ENCODE measurements at regions not wholly inside any gene's neighbourhood (a gene's known extent, or its start where the extent isn't known, plus 50 kb on each side); places are given as distances from the start of the nearest gene placed in this dataset.

GRCh38 chr7:15105711-15106110, 203.2 kb upstream of the DGKB start:
- no peaks in the 10 kb centered on the region for H3K9me3 ChIP-seq
- H3K36me3 ChIP-seq, result no peaks in the 10 kb centered on the region
- no peak overlapping the region for H3K27ac ChIP-seq
- no peak for DNase-seq
- H3K4me3 ChIP-seq, result no peak overlapping the region
- WGBS, 5 donors, result 56 to 79% (median 69%) methylated on average over 3 of the region's 3 CpGs
- intact Hi-C loops (cut with DNase I; ENCODE audit: low total_unique reads), result no loop called here
- H3K27me3 ChIP-seq, result no peaks in the 10 kb centered on the region
- H3K4me1 ChIP-seq, result no peaks in the 10 kb centered on the region
- TF ChIP-seq POLR2AphosphoS5 (IDR thresholded peaks at IDR 0.05), result no peak
- no peak for TF ChIP-seq EP300 (IDR thresholded peaks at IDR 0.05)
- no peak for TF ChIP-seq CTCF (IDR thresholded peaks at IDR 0.05)
- TF ChIP-seq POLR2A (IDR thresholded peaks at IDR 0.05), result no peak

GRCh38 chr7:15104411-15105092, 202.0 kb upstream of the DGKB start:
- Histone ChIP-seq H3K9me3 (no peaks in the 10 kb centered on the region), H3K27me3 (no peaks in the 10 kb centered on the region), H3K4me3 (no peak overlapping the region), H3K27ac (no peak overlapping the region), H3K36me3 (no peaks in the 10 kb centered on the region), H3K4me1 (no peaks in the 10 kb centered on the region)
- TF ChIP-seq EP300 (IDR thresholded peaks at IDR 0.05) (no peak), CTCF (IDR thresholded peaks at IDR 0.05) (no peak), POLR2AphosphoS5 (IDR thresholded peaks at IDR 0.05) (no peak), POLR2A (IDR thresholded peaks at IDR 0.05) (no peak)
- intact Hi-C loops (cut with DNase I; ENCODE audit: low total_unique reads), result no loop called here
- WGBS, 5 donors, result 30 to 44% (median 40%) methylated on average over 1 of the region's 1 CpG
- DNase-seq, result peak in 1 of 2 donors; percentile 8

GRCh38 chr7:15099074-15099473, 196.5 kb upstream of the DGKB start:
- H3K4me1 ChIP-seq, result no peaks in the 10 kb centered on the region
- DNase-seq, result no peak
- no peak overlapping the region for H3K4me3 ChIP-seq
- H3K36me3 ChIP-seq, result no peaks in the 10 kb centered on the region
- no peaks in the 10 kb centered on the region for H3K27me3 ChIP-seq
- H3K9me3 ChIP-seq, result no peaks in the 10 kb centered on the region
- H3K27ac ChIP-seq, result no peak overlapping the region
- TF ChIP-seq POLR2A (IDR thresholded peaks at IDR 0.05) (no peak), POLR2AphosphoS5 (IDR thresholded peaks at IDR 0.05) (no peak), EP300 (IDR thresholded peaks at IDR 0.05) (no peak), CTCF (IDR thresholded peaks at IDR 0.05) (no peak)
- intact Hi-C loops (cut with DNase I; ENCODE audit: low total_unique reads), result no loop called here

- WGBS, 5 donors, result 52 to 61% (median 56%) methylated on average over 4 of the region's 4 CpGs
- no peak overlapping the region for H3K4me3 ChIP-seq
- no peaks in the 10 kb centered on the region for H3K36me3 ChIP-seq
- H3K4me1 ChIP-seq, result no peaks in the 10 kb centered on the region
- no peaks in the 10 kb centered on the region for H3K27me3 ChIP-seq
- no peak overlapping the region for H3K27ac ChIP-seq
- intact Hi-C loops (cut with DNase I; ENCODE audit: low total_unique reads), result no loop called here
- TF ChIP-seq POLR2A (IDR thresholded peaks at IDR 0.05) (no peak), POLR2AphosphoS5 (IDR thresholded peaks at IDR 0.05) (no peak), EP300 (IDR thresholded peaks at IDR 0.05) (no peak), CTCF (IDR thresholded peaks at IDR 0.05) (no peak)
- H3K9me3 ChIP-seq, result no peaks in the 10 kb centered on the region
- DNase-seq, result no peak
These were observed 194.3 kb upstream of the DGKB start for GRCh38 chr7:15096853-15097252.
